NAMALWA (cell line): ENCODE measurements at regions not wholly inside any gene's neighbourhood (a gene's known extent, or its start where the extent isn't known, plus 50 kb on each side); places are given as distances from the start of the nearest gene placed in this dataset.

ENCODE experiments used
- DNase-seq: peaks from one replicate; pipeline ENCODE4 v3.0.0-alpha.2; 2015; ENCODE audit warnings: low spot score

DNA sequence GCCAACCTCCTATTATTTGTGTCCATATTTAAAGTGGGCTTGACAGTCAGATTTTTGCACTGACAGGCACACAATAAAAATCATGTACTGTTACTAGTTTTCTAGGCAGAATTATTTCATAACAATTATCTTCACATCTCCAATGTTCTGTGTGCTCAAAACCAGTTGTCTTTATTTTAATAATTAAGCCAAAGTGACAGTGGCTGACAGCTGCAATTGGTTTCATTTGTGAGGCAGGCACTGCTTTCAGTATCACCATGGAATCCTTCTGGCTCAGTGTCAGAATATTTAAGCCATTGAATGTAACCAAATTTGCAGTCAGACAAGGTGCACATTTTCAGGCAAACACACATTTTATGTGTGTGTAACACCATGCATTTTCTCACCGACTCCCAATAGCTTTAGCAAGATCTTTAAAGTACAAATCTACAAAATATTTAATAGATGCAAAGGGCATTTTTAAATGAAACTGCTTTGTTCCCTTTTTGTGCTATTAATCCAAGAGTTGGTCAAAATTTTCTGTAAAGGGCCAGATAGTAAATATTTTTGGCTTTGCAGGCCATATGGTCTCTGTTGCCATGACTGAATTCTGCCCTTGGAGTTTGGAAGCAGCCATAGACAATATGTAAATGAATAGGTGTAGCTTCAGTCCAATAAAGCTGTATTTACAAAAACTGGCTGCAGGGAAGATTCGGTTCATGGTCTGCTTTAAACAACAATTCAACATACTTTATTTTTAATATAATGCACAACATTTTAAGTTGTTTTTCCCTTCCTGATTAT, 486.0 kb downstream of the KCNJ2 start:
- DNase-seq: no peak

DNA sequence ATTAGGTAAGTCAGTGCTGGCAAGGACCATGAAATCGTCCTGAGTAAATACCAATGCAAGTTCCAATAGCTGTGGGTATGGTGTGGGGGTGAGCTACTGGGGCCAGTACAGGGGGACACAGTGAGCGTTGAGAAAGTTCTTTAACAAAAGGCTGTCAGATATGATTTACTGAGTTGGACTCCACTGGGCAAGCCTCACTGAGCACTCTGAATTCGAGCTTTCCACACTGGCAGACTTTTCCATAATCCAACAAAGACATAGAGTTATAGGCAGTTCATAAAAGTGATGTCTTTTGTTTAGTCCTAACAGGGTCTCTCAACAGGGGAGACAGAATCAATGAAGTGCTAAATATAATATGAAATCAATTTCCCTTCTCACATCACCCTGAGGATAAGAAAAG, 489.0 kb downstream of the KCNJ2 start:
- no peak for DNase-seq

- no peak for DNase-seq
Measured at GRCh38 chr17:70658840-70659239, 489.5 kb downstream of the KCNJ2 start.

- DNase-seq: no peak
Measured at GRCh38 chr17:70661342-70662222, 492.2 kb downstream of the KCNJ2 start.

DNA sequence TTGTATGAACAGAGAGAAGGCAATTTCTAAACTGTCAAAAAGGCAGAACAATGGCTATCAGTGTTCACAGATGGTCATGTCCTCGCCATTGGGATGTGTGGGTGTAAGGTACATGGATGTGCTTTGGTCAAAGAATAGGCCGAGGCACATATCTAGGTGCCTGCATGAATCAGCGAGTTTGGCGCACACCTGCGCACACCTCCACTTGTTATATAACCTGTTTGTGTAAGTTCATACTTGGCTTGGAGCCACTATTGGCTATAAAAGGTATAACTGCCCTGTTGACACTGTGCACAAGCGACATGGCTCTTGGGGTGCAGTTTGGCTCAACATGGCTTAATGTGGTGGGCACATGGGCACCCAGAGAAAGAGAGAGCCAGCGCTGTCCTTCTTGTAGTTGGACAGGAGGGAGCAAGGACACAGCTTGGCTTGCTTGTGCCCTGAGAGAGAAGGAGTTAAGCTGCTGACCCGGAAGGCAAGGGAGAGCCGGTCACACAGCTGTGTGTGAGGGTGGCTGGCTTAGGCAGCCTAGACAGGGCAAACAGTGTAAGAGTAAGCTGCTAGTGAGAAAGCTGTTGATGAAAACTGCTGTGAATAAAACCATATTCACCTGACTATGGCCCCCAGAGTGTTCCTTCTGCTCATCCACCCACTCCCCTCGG, 499.1 kb downstream of the KCNJ2 start:
- no peak for DNase-seq

DNA sequence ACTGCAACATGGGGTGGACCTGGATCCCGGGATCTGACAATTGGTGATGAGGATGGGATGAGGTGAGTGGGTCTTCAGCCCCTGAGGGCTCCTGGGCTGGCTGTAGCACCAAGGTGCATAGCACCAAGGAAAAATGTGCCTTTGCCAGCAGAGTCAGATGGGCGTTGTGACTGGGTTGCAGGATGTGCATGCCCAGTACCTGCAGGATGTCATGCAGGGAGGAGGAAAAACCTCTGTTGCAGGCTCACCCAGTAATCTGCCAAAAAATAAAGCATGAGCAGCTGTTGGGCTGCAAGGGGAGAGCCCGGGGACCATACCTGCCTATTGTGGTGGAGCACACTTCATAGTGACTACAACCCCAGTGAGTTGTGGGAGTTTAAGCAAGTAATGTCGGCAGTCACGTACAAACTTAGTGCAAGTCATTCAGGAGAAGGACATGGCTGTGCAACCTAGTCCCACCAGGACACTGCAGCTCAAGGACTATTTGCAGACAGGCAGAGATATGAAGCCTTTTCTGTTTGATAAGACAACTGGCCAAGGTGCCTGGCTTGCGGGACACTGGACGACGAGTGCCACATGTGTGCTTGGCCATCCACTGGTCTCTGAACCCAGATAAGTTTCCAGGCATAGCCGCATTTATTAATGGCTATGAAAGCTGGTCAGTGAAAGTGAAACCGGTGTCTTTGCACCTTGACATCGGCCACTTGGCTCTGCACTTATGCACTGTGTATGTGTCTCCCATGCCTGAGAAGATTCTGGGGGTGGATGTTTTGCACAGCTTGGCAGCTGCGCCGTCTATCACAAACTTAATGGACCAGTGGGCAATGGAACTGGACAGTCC, 499.8 kb downstream of the KCNJ2 start:
- no peak for DNase-seq

DNA sequence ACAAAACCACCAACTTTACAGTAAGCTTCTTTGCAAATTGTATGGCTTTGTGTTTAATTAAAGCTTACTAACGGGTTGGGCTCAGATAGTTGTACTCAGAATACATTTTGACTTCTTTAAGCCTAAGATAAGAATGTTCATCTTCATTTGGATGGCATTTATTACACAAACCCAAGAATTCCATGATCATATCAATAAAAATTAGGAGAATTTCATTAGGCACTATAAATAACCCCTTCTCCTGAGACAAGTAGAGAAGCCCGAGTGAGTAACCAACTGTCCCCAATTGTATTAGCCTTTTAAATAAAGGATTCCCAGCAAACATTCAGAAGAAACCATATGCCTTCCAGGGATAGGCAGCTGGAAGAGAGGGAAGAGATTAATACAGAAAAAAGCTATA, 504.7 kb downstream of the KCNJ2 start:
- no peak for DNase-seq

DNA sequence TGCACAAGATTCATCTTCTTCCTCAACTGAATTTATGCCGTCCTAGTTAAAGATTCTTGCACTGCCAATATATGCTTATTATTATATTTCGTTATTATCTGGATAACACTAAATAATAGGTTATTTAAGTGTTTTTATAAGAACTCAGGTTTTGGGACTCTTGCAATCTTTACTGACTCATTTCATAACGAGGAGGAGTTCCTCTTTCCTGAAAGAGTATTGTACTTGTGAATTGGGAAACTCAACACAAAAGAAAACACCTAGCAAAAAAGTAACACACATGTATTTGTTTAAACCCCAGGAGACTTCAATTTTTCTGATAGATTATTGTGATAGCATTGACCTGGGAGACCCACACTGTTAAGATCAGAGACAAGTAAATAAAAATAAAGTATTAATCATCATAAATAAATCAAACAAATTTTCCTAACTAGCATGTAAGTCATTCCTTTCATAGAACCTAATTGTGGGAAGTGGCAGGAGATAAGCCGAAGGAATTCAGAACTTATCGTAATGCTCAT, 505.8 kb downstream of the KCNJ2 start:
- DNase-seq: no peak

DNA sequence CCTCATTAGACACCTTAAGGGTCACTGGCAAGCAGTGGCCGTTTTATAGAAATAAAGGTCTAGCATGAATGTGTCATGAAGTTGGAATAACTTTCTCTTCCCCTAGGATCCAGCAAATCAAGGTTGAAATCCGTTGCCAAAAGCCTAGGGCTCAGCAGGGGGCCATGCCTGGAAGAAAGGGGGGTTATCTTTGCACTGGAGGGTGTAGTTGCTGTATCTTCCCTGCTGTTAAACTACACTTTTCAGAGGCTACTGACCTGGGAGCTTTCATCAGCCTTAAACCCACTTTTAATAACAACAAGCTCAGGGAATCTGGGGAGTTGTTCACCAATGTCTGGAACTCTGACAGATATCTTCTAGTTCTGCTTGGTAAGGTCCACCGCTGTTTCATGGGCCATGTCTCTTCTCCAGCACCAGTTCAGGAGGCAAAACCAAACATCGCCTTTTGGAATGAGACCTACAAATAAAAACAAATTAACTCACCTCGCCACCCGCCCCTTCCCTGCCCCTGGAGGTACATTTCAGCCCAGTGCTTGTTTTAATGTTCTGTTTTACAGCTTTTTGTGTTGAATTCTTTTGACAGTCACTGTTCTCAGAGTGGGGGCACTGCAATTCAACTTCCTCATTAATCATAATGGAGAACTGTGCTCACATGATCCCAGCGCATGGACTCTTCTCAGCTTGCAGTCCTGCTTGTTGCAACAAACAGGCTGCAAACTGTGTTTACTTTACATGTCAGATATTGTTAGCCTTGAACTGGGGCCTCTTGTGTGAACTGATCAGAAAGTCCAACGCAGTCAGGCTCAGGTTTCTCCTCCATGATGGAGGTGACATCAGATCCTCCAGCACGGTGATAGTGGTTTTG, 508.7 kb downstream of the KCNJ2 start:
- DNase-seq: no peak

- DNase-seq: no peak
Measured at GRCh38 chr17:70678889-70679288, 509.6 kb downstream of the KCNJ2 start.

- DNase-seq: no peak
Measured at GRCh38 chr17:70683936-70684335, 514.6 kb downstream of the KCNJ2 start.

DNA sequence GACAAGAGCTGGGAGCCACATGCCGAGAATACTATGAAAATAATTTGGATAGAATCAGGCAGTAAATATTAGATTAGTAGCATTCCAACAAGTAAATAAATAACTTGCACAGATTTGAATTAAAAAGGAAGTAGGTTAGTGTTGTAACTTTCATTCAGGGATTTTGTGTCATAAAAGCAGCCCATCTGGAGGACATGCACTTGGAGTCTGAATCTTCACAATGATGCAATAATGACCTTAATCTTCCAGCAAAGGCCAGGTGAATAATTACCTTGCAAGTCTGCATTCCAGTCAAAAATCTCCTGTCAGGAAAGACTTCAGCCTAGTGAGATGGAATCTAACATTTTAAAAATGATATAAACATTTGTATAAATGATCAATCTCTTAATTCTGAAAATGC, 518.1 kb downstream of the KCNJ2 start:
- no peak for DNase-seq

DNA sequence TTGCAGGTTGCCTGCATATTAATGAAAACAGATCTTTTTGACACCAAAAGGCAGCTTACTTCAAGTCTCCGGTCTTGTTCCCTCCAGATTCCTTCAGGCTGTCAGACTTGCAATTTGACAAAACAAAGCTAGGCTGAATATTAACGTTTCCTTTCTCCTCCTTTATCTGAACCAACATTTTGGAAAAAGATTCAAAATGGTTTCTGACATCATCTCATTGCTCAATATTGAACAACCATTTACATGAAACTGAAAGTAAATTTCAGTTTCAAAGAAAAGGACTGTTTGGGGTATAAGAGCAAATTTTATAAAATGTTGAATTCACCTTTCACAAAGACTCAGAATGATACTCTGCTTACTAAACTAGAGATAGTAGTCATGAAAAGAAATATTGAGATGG, 521.8 kb downstream of the KCNJ2 start:
- DNase-seq: no peak

DNA sequence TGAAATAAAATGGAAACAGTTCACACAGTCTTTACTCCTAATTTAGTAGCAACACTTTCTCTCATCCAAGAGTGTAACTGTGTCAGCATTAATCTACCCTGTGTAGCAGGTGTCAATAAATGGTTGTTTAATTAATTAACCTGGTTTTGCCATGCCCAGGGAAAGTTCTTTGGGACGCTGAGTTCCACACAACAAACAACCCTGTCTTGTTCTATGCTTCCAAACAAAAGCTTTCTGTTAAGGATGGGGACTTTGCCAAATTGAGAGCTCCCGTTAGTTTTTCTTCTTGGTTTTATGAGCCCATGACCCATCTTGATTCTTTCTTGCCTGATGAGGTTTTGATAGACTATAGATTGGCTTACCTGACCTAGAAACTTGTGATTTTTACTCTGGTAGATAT, 530.1 kb downstream of the KCNJ2 start:
- no peak for DNase-seq

DNA sequence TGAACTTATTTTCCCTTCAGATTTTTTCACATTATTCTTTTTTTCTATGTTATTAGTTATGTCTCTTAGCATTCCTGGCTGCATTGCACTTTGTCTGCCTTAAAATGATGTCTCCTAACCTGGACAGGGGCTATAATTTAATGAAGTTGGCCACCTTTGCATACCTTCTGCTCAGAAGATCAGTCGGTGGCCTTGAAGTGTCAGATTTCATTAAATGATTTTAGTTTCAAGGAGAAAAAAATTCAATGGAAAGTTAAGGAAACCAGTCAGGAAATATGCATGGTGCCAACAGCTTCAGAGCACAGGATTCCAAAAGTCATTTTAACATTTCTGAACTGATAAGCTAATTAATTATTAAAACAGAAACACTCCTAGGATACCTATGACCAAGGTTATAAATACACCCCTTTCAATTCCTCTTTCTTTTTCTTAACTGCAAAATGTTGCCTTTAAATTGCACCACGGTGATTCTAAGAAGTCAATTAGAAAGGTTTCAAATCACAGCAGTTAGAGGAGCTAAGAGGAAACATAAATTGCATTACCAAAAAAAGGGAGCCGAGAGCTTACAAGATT, 533.4 kb downstream of the KCNJ2 start:
- DNase-seq: no peak

DNA sequence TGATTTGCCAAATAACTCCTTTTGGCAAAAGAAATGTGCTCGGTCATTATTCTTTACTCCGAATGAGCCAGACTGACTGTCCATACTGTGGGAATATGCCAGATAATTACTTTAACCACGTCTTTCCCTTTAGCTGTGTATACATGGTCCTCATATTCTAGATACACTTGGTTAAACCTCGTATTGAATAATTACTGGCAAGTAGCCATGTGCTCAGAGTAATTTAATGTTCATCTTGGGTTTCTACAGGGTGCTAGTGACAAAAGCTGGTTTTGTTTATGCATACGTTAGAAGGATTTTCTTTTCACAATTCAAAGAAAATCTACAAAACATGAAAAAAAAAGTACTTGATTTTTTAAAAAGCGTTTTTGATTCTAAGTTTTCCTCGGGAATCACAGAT, 540.3 kb downstream of the KCNJ2 start:
- DNase-seq: no peak

- no peak for DNase-seq
Measured at GRCh38 chr17:70713694-70714093, 544.4 kb downstream of the KCNJ2 start.

- DNase-seq: no peak
Measured at GRCh38 chr17:70716551-70716950, 547.2 kb downstream of the KCNJ2 start.

DNA sequence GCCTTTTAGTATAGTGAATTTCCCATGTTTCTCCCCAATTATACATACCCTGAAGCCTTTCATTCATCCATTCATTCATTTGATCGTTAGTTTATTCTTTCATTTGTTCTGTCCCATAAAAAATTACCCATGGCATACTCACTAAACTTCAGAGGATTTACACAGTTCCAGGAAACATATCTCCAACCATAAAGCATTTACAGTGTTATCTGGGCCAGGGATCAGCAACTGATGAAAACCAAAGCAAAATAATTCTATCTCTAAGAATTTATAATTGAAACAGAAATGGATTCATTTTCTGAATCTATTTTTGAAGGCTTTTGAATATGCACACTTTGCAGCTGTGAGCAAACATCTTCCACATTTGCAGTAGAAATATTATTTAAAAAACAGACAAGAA, 547.7 kb downstream of the KCNJ2 start:
- no peak for DNase-seq

DNA sequence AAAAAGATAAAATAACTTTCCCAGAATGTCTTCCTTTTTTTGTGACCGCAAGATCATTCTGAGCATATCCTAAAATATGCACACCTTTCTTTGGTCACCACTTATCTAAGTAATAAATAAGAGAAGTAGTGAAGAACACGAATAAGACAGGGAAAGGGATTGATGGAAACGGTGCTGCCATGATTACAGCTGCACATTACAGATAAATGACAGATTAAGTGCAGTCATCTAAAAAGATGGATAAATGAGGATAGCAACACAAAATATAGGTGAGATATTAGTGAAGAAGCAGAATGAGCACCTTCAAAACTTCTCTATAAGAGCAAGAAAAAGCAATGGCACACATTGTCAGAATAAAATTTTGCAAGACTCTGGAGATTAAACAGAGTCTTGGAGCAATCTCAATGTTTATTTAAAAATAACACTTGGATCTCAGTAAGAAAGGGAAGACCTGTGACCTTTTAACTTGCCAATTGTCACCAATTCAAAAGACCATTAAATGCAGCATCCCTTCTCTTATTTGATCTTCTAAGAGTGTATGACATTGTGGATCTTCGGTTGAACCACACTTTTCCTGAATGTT, 567.1 kb downstream of the KCNJ2 start:
- no peak for DNase-seq
